ENCODE measurements at regions not wholly inside any gene's neighbourhood (a gene's known extent, or its start where the extent isn't known, plus 50 kb on each side); places are given as distances from the start of the nearest gene placed in this dataset.

DNA sequence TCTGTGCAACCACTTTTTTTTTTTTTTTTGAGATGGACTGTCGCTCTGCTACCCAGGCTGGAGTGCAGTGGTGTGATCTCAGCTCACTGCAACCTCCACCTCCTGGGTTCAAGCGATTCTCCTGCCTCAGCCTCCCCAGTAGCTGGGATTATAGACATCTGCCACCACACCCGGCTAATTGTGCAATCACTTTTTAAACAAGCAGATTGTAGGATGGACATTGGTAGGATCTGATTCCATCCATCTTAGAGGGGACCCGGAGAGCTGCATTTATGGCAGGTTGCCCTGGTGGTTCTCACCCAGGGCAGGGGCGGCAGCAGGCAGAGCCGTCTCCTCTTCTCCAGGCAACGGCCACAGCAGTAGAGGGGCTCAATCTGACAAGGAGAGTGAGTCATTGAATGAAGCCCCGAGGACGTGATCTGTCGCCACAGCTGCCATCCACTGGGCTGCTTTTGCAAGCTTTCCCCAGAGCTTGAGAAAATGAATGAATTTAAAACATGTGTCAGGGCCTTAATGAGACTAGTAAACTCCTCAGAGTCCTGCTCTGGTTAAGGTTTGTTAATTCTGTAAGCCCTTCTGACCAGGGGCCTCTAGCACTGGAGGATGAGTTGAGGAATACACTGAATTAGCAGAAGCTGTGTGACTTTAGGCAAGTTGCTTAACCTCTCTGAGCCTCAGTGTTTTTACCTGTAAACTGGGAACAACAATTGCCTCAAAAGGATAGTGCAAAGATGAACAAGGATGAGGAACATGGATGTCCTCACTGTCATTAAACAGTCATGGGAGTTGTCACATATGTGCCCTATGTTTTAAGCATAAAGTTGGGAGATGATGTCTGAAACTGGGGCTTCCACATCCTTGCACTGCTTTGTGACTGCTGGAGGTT is 129.1 kb downstream of the ASB7 start:
- Histone ChIP-seq H3K9ac (ENCODE audit: insufficient read depth in 1 of 2, low read depth in 2 of 2, low read length in 2 of 2) (no peak overlapping the region), H4K20me1 (replicated peaks; ENCODE audit: control insufficient read depth, insufficient read depth, low read length) (0 out of 2 replicates have a peak, but pooled peaks cover 3% of the 10 kb centered on the region), H3K27ac (ENCODE audit: extremely low read depth, low read depth, low read length) (no peak overlapping the region), H3K36me3 (ENCODE audit: control insufficient read depth, insufficient read depth, low read length) (no peaks in the 10 kb centered on the region), H3K9me3 (replicated peaks; ENCODE audit: control insufficient read depth, insufficient read depth, low read depth, low read length) (no peaks in the 10 kb centered on the region), H2AFZ (ENCODE audit: low read depth, low read length) (no peak overlapping the region), H3K27me3 (ENCODE audit: control insufficient read depth in 2 of 2, insufficient read depth in 2 of 2, low read length in 2 of 2) (peaks cover 4 to 56% of the 10 kb centered on the region in 2 experiments; a peak in 3 of 5 replicates), H3K4me1 (replicated peaks in 1 of 2; ENCODE audit: control insufficient read depth in 2 of 2, insufficient read depth in 2 of 2, low read length in 2 of 2) (no peaks in the 10 kb centered on the region), H3K4me3 (no peak overlapping the region), H3K79me2 (ENCODE audit: control insufficient read depth, insufficient read depth, low read length) (no peaks in the 10 kb centered on the region), H3K4me2 (ENCODE audit: insufficient read depth, low read length) (no peak overlapping the region), H3K9me1 (ENCODE audit: control insufficient read depth, insufficient read depth, low read length) (no peaks in the 10 kb centered on the region)
- ChIA-PET CTCF (ENCODE audit: low intra/inter-chr PET ratio) (no interaction called here), POLR2A (no interaction called here)
- WGBS (ENCODE audit: insufficient coverage, low coverage, missing lambda C conversion rate) = 0% methylated on average over 10 of the region's 10 CpGs
- in situ Hi-C loops (cut with MboI) (no loop called here), intact Hi-C loops (cut with micrococcal nuclease) (no loop called here)
- peak in 1 of 4 experiments; percentile 2 for DNase-seq (ENCODE audit: extremely low read depth in 1 of 4, low spot score in 3 of 4)
- BruUV-seq (replicated peaks) = no TSS peak
- no peak for FAIRE-seq
- no peak for ATAC-seq
- TF ChIP-seq ZNF584 (CRISPR knock-in tag; IDR thresholded peaks at IDR 0.05; ENCODE audit: low read depth) (no peak), E2F5 (CRISPR knock-in tag; IDR thresholded peaks at IDR 0.05) (no peak), CREB3 (tag; conservative IDR thresholded peaks at IDR 0.05; ENCODE audit: low read depth) (no peak), CREBBP (IDR thresholded peaks at IDR 0.05; ENCODE audit: low read depth, low read length) (no peak), CEBPB (tag; IDR thresholded peaks at IDR 0.05) (0 out of 2 replicates have a peak, but pooled peaks have one; percentile 11), SMAD3 (CRISPR knock-in tag; conservative IDR thresholded peaks at IDR 0.05) (no peak), ZNF766 (CRISPR knock-in tag; conservative IDR thresholded peaks at IDR 0.05) (no peak), FOXM1 (IDR thresholded peaks at IDR 0.05; ENCODE audit: low read depth) (no peak), FOXM1 (CRISPR knock-in tag; IDR thresholded peaks at IDR 0.05; ENCODE audit: low read depth) (no peak), ZFX (CRISPR knock-in tag; IDR thresholded peaks at IDR 0.05) (no peak)
- TF ChIP-seq, protein P1, sequence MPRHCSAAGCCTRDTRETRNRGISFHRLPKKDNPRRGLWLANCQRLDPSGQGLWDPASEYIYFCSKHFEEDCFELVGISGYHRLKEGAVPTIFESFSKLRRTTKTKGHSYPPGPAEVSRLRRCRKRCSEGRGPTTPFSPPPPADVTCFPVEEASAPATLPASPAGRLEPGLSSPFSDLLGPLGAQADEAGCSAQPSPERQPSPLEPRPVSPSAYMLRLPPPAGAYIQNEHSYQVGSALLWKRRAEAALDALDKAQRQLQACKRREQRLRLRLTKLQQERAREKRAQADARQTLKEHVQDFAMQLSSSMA (CRISPR knock-in tag; IDR thresholded peaks at IDR 0.05) = no peak
- TF ChIP-seq, protein P2, sequence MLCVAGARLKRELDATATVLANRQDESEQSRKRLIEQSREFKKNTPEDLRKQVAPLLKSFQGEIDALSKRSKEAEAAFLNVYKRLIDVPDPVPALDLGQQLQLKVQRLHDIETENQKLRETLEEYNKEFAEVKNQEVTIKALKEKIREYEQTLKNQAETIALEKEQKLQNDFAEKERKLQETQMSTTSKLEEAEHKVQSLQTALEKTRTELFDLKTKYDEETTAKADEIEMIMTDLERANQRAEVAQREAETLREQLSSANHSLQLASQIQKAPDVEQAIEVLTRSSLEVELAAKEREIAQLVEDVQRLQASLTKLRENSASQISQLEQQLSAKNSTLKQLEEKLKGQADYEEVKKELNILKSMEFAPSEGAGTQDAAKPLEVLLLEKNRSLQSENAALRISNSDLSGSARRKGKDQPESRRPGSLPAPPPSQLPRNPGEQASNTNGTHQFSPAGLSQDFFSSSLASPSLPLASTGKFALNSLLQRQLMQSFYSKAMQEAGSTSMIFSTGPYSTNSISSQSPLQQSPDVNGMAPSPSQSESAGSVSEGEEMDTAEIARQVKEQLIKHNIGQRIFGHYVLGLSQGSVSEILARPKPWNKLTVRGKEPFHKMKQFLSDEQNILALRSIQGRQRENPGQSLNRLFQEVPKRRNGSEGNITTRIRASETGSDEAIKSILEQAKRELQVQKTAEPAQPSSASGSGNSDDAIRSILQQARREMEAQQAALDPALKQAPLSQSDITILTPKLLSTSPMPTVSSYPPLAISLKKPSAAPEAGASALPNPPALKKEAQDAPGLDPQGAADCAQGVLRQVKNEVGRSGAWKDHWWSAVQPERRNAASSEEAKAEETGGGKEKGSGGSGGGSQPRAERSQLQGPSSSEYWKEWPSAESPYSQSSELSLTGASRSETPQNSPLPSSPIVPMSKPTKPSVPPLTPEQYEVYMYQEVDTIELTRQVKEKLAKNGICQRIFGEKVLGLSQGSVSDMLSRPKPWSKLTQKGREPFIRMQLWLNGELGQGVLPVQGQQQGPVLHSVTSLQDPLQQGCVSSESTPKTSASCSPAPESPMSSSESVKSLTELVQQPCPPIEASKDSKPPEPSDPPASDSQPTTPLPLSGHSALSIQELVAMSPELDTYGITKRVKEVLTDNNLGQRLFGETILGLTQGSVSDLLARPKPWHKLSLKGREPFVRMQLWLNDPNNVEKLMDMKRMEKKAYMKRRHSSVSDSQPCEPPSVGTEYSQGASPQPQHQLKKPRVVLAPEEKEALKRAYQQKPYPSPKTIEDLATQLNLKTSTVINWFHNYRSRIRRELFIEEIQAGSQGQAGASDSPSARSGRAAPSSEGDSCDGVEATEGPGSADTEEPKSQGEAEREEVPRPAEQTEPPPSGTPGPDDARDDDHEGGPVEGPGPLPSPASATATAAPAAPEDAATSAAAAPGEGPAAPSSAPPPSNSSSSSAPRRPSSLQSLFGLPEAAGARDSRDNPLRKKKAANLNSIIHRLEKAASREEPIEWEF (CRISPR knock-in tag; IDR thresholded peaks at IDR 0.05) = no peak

Measured in K562 (cell line).